OCI-LY7 (cell line): ENCODE measurements at regions not wholly inside any gene's neighbourhood (a gene's known extent, or its start where the extent isn't known, plus 50 kb on each side); places are given as distances from the start of the nearest gene placed in this dataset.

Experiments
- BruUV-seq: library from RNA; stranded (reverse); fragments of 400-500 nt; replicated peaks from 2 replicates; lab custom pipeline; 2021; lab: Mats Ljungman, UMichigan
- CTCF ChIA-PET: fragments of 300-600 bp; sonication (Branson Sonifier 250); formaldehyde crosslinking; loops from one replicate; lab custom pipeline; 2022; ENCODE audit warnings: antibody characterized with exemption; ENCODE audit not compliant: unreplicated experiment; lab: Charles Lee
- POLR2A ChIA-PET: fragments of 300-600 bp; sonication (Branson Sonifier 250); formaldehyde crosslinking; loops from one replicate; lab custom pipeline; 2022; ENCODE audit warnings: antibody characterized with exemption; lab: Charles Lee
- DNase-seq: peaks from one replicate; pipeline ENCODE4 v3.0.0-alpha.2; 2015; ENCODE audit warnings: low spot score
- H2AFZ ChIP-seq: fragments of 200-600 bp; sonication (generic), shearing (Covaris generic); 2 replicates; pipeline ENCODE4 v1.6.1; 2014; ENCODE audit warnings: mild to moderate bottlenecking, antibody characterized with exemption, low read length, moderate library complexity
- H3K27ac ChIP-seq: fragments of 200-600 bp; sonication (generic); 2 replicates; pipeline ENCODE4 v1.5.1; 2014; ENCODE audit warnings: mixed run types, low read depth, mild to moderate bottlenecking, moderate library complexity, low read length, inconsistent platforms; ENCODE audit not compliant: poor library complexity, severe bottlenecking
- H3K36me3 ChIP-seq: fragments of 200-600 bp; sonication (generic); 2 replicates; pipeline ENCODE4 v1.6.1; 2014; ENCODE audit warnings: mild to moderate bottlenecking, antibody characterized with exemption, low read length, moderate library complexity, mixed read lengths; ENCODE audit not compliant: insufficient read depth
- H3K4me1 ChIP-seq: fragments of 200-600 bp; sonication (generic); 2 replicates; pipeline ENCODE4 v1.5.1; 2014; ENCODE audit warnings: mild to moderate bottlenecking, low read length; ENCODE audit not compliant: insufficient read depth, poor library complexity, severe bottlenecking
- H3K4me2 ChIP-seq: fragments of 200-600 bp; sonication (generic); 2 replicates; pipeline ENCODE4 v1.6.1; 2014; ENCODE audit warnings: mild to moderate bottlenecking, low read length
- H3K4me3 ChIP-seq: fragments of 200-600 bp; sonication (generic); 2 replicates; pipeline ENCODE4 v1.5.1; 2014; ENCODE audit warnings: mild to moderate bottlenecking, low read depth, low read length; ENCODE audit not compliant: poor library complexity, severe bottlenecking
- H3K79me2 ChIP-seq: fragments of 200-600 bp; sonication (generic); 2 replicates; pipeline ENCODE4 v1.6.1; 2016; ENCODE audit warnings: low read depth, mild to moderate bottlenecking, low read length, moderate library complexity, mixed read lengths; ENCODE audit not compliant: insufficient read depth
- H3K9me2 ChIP-seq: fragments of 200-600 bp; sonication (generic); 2 replicates; pipeline ENCODE4 v1.6.1; 2016; ENCODE audit warnings: mild to moderate bottlenecking, low read length, mixed read lengths; ENCODE audit not compliant: insufficient read depth
- H3K9me3 ChIP-seq: fragments of 200-600 bp; sonication (generic); 2 replicates; pipeline ENCODE4 v1.6.1; 2014; ENCODE audit warnings: mild to moderate bottlenecking, mixed run types, low read length, mixed read lengths
- H4K20me1 ChIP-seq: fragments of 200-600 bp; sonication (generic); 2 replicates; pipeline ENCODE4 v1.6.1; 2014; ENCODE audit warnings: mild to moderate bottlenecking, antibody characterized with exemption, low read length, moderate library complexity, mixed read lengths; ENCODE audit not compliant: insufficient read depth
- CTCF ChIP-seq: fragments of 200-600 bp; sonication (generic); conservative IDR thresholded peaks from 2 replicates; pipeline ENCODE4 v1.5.1; 2014; ENCODE audit warnings: mild to moderate bottlenecking, antibody characterized with exemption, low read length, moderate library complexity, mixed read lengths
- EZH2phosphoT487 ChIP-seq: fragments of 200-600 bp; sonication (generic); IDR thresholded peaks from 2 replicates; pipeline ENCODE4 v1.6.1; 2018; ENCODE audit warnings: low read depth, borderline replicate concordance, mild to moderate bottlenecking, mixed run types, antibody characterized with exemption, low read length, moderate library complexity, mixed read lengths
- intact Hi-C: fragments of 100-400 bp; cut with micrococcal nuclease; formaldehyde crosslinking; loops from one replicate; pipeline ENCODE4 v1.10.0; 2022; ENCODE audit not compliant: unreplicated experiment

GRCh38 chr2:120785228-120785966, 49.7 kb downstream of the GLI2 start:
- ChIA-PET CTCF (no interaction called here), POLR2A (interaction anchor here (0.7 kb wide), 1 partner anchor 349 kb away, joined by 3 read pairs; no protein-coding TSS in a partner anchor)
- Histone ChIP-seq H3K9me2 (no peaks in the 10 kb centered on the region), H3K4me2 (no peak overlapping the region), H3K36me3 (no peaks in the 10 kb centered on the region), H3K27ac (no peak overlapping the region), H2AFZ (no peak overlapping the region), H3K4me1 (no peaks in the 10 kb centered on the region), H3K79me2 (no peaks in the 10 kb centered on the region), H4K20me1 (no peaks in the 10 kb centered on the region), H3K4me3 (no peak overlapping the region), H3K9me3 (no peaks in the 10 kb centered on the region)
- BruUV-seq, result no TSS peak
- DNase-seq, result no peak
- intact Hi-C loops, result no loop called here
- TF ChIP-seq CTCF (no peak), EZH2phosphoT487 (no peak)

- H3K4me3 ChIP-seq, result no peak overlapping the region
- TF ChIP-seq CTCF, result no peak
- no peak for TF ChIP-seq EZH2phosphoT487
- BruUV-seq, result no TSS peak
- no peaks in the 10 kb centered on the region for H4K20me1 ChIP-seq
- POLR2A ChIA-PET, result interaction anchor here (0.5 to 0.7 kb wide), 4 partner anchors 282 to 475 kb away, joined by 3 to 4 read pairs (median 3); no protein-coding TSS in a partner anchor
- no peaks in the 10 kb centered on the region for H3K4me1 ChIP-seq
- no peak overlapping the region for H3K4me2 ChIP-seq
- H3K36me3 ChIP-seq, result no peaks in the 10 kb centered on the region
- intact Hi-C loops, result no loop called here
- H2AFZ ChIP-seq, result no peak overlapping the region
- no peak for DNase-seq
- no peaks in the 10 kb centered on the region for H3K9me2 ChIP-seq
- CTCF ChIA-PET, result no interaction called here
- H3K27ac ChIP-seq, result no peak overlapping the region
- no peaks in the 10 kb centered on the region for H3K9me3 ChIP-seq
- H3K79me2 ChIP-seq, result no peaks in the 10 kb centered on the region
These were observed 50.6 kb downstream of the GLI2 start for GRCh38 chr2:120786038-120786960.
